C1 segment of cervical spinal cord (tissue), 14 donors: ENCODE measurements at regions not wholly inside any gene's neighbourhood (a gene's known extent, or its start where the extent isn't known, plus 50 kb on each side); places are given as distances from the start of the nearest gene placed in this dataset.

Experiments used
- DNase-seq, 14 donors: peaks; one replicate each; lab custom pipeline; 2025; lab: John Stamatoyannopoulos, UW

DNA sequence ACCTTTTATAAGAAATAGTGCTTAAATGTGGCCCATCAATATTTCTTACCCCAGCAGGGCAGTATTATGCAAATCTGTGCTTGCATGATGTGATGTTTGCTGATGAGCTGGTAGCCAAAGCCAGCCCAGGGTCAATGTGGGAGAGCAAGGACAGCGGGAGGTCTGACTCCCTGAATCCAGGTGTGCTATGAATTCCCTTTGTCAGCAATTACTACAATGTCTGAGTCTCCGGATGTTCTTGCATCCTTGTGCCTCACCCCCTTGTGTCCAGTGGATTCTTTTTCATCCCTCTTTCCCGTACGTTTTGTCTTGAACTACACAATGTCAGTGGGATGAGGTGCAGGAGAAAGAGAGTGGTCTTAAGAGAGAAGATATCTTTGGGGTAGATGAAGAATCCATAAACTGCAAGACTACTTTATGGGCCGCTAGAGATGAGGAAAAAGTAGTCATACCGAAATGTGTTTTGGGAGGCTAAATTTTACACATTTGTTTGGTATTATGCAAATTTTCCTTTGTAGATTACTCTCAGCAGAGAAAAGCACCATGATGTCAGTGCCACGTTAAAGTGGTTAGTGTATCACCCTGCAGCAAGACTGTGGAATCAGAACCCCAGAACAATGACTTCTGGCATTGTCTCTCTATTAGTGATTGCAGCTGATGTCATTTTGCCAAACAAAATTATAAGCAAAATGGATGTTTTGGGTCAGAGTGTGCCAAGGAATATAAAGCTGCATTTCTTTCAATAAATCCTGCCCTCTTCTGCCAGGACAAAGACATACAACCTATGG is 53.5 kb upstream of the TSHZ3 start:
- no peak for DNase-seq

DNA sequence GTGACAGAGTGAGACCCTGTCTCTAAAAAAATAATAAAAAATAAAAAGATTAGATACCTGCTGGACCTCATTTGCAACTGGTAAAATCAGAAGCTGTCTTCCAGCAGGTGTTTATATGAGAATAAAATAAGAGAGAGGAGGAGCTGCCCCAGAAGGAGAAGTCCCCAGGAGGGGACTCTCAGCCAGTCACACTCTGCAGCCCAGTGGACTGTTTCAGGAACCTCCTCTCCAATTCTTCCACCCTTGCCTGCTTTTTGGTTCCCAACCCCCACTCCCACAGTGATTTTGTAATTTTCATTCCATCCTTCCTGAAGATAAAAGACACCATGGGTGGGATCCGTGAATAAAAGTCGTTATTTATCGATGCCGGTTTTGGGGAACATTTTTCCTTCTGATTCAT is 56.9 kb upstream of the TSHZ3 start:
- DNase-seq, result no peak

DNA sequence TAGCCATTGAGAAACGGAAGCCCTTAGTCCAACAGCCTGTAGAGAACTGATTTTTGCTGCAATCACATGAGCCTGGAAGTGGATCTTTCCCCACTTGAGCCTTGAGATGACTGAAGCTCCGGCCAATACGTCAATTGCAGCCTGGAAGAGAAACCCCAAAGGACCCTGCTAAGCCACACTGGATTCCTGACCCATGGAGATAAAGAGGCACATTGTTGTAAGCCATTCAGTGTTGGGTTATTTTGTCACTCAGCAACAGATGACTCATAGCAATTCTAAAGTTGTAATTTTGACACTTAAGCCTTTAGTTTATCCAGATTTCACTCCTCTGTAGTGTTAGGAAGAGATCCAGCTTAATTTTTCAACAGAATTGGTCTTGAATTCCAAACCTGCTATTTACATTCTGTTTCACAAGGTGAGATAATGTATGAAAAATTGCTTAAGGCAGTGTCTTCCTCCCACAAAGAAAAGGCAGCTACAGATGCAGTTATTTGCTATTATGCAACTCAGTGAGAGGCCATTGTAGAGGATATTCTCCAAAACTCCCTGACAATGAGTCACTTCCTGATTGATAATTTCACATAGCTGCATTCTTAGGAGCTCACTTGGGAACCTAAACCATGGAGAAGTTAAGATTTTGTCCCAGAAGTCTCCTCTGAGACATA is 59.4 kb upstream of the TSHZ3 start:
- DNase-seq, result no peak

DNA sequence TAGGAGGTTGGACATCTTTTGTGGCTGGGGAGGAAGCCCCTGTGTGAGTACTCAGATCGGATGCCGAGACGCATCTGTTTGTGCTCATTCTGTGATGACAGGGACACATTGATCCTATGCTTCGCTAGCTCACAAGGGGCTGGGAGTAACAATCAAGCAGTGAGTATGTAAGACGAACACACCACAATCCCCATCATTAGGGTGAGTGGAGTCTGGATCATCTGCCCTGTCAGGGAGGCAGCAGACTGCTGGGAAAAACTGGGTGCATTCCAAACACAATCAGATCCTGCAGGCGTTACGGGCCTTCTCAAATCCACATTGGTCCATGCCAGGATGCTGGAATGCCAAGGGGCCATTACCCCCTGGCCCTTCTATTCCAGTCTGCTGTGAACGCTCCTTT is 64.1 kb upstream of the TSHZ3 start:
- no peak for DNase-seq

DNA sequence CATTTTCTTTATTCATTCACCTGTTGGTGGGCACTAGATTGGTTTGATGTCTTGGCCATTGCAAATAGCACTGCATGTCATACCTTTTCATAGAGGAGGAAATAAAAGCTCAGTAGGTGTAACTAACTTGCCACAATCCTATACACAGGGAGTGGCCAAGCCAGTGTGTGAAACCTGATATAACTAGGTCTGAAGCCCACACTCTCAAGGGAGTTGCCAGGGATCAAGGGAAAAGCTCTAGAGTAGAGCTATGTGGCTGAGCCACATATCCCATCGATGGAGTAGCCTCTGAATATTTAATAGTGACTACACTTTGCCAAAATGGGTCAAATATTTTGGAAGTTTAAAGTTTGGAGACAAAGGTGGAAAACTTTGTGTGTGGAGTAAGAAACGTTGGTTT is 66.1 kb upstream of the TSHZ3 start:
- no peak for DNase-seq

DNA sequence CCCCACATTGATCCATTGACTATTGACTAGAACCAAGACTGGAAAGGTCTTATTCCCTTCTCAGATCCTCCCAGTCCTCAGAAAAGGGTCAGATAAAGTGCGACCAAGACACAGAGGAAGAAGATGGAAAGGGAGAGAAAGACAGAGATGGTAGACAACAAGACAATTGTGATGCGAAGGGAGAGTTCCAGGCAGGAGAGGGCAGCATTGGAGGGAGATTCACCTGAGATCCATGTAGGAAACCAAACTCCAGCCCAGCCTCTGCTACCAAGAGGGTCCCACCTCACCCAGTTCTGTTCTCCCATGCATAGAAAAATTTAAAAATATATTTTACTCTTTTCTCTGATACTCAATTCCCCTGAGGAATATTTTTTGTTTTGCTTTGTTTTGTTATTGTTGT is 67.3 kb upstream of the TSHZ3 start:
- DNase-seq, result no peak

DNA sequence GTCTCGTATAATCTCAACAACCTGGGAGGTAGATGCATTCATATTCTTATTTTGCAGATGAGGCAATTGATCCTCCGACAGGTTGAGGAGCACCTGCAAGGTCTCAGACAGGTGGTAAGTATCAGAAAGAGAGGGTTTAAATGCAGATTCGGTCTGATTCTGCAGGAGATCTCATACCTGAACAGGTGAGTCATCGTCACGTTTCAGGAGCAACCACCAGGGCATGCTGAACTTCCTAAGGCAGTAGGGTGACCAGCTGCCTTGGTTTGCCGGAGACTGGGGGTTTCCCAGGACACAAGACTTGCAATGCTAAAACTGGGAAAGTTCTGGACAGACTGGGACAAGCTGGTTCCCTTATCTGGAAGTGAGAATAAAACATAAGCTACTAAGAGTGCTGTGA is 68.8 kb upstream of the TSHZ3 start:
- no peak for DNase-seq

DNA sequence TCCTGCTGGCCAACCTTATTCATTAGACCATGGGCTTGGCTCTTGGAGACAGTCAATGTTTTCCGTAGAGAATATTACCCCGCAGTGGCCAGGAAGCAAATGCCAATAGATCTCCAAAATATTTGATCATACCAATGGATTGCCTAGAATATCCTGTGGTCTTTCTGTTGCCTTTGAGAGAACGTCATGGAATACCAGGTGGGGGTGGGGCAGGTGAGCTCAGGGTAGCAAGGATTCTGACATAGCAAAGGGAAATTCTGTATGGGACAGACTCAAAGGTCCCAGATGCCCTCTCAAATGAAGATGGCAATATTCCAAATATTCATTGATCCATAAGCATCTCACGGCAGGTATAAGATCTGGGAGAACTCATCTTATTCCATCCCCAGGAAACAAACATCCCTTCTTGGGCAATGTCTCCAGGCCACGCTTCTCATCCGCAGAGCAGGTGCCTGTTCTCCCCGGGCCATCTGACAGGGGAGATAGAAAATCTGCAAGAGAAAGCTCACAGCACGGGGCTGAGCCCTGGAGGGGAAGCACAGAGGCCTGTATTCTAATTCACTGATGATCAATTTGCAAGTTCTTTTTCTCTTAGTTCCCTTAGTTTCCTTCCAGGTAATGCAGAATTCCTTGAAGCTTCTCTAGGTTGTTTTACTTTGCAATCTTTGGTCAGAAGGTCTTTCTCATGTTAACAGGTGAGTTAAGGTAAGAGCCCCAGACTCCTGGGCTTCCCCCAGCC is 69.6 kb upstream of the TSHZ3 start:
- no peak for DNase-seq

DNA sequence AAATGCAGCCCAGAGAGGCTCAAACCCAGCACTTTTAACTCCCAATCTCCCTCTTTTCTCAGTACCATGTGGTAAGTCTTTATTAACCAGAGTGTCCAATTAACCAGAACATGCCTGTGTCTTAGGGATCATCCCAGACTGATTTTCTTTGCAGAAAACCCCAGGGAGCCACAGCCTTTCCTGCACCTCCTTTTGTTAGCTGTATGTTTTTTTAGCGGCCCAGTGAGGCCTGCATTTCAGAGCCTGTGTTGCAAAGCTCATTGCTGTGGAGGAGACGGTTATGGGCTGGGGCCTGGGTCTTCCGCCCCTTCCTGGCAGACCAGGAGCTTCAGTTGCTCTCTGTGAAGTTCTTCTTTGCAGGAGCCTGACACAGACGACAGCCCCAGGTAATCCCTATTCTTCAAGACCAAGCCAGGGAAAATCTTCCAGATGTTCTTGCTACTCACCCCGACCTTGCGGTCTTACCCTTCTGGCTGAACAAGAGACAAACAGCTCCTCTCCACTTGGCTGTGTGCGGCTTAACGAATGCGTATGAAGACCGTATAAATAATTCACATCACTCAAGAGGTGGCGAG is 70.7 kb upstream of the TSHZ3 start:
- no peak for DNase-seq

DNA sequence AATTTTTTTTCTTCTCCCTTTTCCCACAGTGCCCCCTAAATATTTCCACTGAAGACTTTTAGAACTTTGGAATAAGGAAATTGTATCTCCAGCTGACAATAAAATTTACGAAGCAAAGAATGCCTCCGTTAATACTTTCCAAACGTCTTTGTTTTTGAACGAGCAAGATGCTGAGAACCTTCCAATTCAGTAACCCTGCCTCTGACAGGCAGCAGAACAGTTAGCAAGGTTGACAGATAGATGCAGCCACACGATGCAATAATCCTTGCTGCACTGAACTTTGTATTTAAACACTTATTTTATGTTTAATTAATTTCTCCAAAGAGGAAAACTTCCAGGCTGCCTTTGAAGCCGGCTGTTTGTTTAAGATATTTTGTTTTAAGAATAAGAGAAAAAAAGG is 71.8 kb upstream of the TSHZ3 start:
- DNase-seq, result no peak

DNA sequence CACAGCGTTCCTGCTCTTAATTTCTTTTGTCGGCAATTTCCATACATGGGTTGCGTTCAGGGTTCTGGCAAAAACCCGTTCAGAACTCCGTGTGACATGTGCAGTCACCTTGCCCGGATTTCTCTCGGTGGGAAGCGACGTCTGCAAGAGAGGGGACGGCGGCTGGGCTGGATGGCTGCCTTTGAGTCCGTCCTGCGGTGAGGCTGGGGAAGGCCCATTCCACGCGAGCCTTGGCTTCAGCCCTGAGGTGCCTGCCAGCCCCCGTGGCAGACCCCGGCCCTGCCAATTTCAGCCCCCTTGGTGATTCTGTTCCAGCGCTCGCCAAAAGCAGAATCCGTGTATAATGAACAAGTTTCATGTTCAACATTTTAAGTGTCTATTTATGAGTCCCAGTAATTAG is 72.6 kb upstream of the TSHZ3 start:
- no peak for DNase-seq

DNA sequence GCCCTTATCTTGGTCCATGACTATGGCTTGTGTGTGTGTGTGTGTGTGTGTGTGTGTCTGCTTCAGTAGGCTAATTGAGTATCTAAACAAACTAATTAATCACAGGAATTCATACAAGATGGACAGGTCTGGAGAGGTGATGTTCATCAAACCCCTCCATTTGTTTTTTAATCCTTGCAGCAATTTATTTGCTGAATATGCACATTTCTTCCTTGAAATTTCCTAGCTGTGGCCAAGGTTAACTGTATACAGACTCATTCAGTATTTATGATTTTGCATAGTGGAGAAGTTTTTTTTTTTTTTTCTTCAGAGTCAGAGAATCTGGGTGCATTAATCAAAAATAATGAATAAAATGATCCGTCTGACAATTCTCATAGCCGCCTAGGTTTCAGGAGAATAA is 74.7 kb upstream of the TSHZ3 start:
- DNase-seq, result no peak

DNA sequence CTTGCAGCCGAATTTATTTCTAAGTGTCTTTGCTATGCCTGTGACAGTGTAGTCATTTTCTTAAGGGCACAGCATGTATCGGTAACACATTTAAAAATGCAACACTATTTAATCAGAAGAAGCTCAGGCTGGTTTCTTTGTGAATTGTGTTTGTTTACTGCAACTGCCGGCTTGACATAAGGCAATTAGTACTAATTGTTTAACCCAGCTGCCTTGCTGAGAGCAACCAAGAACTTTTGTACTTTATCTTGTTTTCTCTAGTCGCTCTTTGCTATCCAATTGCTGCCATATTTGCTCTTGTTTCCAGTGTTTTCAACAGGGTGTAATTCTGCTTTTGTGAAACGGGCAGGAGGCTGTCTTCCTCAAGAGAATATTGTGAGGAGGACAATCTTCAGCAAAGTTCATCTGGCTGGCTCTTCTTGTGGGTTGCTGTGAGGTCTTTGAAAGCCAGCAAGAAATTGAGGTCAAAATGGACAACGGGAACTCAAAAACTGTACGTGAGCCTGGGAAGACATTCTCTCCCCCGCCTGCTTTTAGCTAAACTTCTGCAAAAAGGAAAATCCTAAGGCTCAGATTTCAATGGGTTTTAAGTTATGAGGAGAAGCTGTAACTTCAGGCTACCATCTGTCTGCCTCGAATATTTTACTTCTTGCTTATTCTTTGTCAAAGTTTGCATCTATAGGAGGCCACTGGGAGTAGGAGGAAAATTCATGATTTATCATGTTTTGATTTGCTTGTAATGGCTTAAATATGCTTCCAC is 75.8 kb upstream of the TSHZ3 start:
- no peak for DNase-seq

DNA sequence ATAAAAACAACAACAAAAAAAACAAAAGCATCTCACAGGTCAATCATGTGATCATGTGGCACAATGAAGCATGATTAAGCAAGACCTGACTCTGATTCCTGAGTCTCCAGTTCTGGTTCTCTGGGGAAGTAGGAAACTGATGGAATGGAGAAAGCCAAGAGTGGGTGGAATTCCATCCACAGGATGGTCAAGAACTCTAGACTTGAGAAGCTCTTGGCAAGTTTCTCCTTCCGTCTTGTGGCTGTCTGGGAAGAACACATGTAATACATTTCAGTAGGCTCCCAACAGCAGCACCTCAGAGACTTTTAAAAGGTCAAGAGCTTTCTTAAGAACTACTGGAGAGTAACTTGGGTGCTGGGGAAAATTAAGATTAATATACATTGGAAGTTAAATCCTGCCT is 78.6 kb upstream of the TSHZ3 start:
- DNase-seq, result no peak

DNA sequence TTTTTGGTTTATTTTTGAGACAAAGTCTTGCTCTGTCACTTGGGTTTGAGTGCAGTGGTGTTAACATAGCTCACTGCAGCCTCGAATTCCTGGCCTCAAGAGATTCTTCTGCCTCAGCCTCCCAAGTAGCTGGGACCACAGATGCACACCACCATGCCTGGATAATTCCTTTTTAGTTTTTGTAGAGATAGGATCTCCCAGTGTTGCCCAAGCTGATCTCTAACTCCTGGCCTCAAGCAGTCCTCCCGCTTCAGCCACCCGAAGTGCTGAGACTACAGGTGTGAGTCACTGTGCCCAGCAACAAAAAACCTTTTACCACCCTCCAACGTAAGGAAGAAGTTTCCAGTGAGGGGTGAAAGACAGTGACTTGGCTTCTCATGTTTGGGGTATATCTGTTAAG is 81.1 kb upstream of the TSHZ3 start:
- no peak for DNase-seq

DNA sequence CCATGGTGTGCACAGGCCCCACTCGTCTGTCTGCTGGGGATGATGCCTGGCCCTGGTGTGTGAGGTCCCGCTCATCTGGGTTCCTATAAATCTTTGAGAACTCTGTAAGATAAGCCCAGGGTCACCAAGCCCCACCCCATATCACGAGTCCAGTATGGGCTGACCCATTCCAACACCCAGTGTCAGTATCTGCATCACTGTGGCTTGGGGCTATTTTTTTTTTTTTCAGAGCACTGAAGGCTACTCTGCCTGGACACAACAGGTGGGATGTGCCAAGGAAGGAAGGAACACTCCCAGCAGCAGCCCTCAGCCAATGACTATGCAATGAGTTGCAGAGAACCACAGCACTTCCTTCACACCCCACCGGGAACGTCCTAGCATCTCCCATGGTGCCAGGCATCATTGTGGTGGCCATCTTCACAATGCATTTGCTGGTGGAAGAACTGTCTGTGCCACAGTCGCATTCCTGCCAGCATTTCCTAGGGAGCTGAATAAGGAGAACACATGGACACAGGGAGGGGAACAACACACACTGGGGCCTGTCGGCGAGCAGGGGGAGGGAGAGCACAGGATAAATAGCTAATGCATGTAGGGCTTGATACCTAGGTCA is 83.1 kb upstream of the TSHZ3 start:
- no peak for DNase-seq

DNA sequence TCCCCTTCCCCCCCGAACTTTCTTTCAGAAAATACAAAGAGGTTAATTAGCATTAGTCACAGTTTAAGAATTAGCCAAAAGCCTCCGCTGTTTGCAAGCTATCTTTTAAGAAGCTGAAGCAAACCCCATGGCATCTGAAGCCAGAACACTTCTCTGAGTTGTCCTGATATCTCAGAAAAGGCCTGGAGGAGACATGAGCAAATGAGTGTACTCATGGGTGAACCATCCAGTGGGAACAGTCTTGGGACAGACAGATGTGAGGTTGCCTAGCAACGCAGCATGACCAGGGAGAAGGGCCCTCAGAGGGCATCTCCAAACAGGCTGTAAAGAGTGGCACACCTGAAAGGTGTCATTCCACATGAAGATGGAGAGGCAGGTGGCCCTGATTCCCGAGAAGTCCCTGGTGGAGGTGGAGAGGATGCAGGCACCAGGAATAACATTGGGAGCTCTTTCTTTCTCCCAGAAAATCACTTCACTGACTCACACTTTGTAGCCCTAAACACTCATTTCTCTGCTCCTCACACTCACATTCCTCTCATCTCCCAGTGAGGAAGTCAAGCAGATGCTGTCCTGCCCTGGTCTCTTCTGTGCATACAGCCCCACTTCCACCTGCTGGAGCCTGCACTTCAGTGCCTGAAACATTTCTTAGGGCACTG is 87.0 kb upstream of the TSHZ3 start:
- no peak for DNase-seq

DNA sequence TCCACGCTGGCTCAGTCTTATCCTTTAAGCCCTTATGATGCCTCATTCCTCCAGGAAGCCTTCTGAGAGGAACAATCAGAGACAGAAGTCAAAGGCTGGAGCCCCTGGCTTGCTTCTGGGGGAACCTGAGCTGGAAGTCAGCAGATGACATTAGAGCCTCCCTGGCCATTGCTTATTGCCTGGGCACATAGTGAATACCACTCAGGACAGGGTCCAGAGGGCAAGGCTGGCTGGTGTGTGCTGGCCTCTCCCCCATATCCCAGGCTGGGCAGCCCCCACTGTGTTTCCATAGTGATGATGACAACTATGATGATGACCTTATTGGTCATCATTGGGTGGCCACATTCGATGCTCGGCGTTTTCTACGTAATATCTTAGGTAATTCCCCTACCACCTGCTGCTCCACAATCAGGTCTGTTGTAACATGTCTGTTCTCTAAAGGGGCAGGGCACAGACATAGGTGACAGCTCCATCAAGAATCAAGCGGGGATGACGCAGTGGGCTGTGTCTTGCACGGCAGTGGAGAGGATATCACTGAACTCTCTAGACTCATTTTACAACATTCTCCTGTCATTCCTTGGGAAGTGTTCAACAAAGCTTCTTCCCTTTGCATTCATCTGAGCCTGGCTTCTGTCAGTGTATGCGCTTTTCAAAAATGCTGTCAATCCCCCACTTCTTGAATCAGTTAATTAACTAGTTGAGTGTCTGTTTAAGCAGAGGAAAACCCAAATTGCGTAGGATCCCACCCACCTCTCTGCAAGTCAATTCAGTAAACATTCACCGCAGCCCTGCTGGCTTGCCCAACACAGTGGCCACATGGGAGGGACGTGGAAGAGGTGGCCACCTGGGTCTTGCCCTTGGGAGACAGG is 89.4 kb upstream of the TSHZ3 start:
- no peak for DNase-seq

DNA sequence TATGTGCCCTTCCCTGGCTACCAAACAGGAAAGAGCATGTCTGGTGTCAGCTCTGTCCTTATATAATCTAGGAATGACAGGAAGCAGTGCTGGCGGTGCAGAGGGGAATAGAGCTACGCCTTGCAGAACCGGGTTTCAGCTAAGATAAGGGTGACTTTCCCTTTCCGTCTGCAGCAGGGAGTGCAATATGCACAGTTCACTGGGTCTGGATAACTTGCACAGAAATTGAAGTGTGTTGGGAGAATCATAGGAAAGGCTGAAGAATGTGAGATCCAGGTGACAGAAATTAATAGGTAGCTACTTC is 90.0 kb upstream of the TSHZ3 start:
- no peak for DNase-seq

DNA sequence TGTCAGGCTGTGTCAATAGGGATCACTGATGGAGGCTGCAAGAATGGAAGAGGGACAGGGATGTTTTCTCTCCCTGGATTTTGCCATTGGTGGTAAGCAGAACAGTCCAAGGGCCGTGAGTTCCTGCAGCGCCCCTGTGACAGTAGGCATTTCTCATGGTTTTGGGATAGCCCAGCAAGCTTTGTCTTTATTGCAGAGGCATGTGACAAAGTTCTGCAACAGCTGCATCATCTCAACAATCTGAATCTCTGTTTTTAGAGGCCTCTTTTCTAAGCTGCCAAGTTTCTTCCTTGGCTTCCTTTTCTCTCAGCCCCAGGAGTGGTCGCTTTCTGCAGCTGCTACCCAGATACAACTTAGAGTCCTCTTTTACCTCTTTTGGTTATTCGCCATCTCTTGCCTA is 95.7 kb upstream of the TSHZ3 start:
- DNase-seq, result no peak
